ENCODE measurements at regions not wholly inside any gene's neighbourhood (a gene's known extent, or its start where the extent isn't known, plus 50 kb on each side); places are given as distances from the start of the nearest gene placed in this dataset.
A peak's percentile ranks its signal among the peaks of the same experiment; 100 is the strongest.

- FAIRE-seq, result no peak
- Histone ChIP-seq H3K4me2 (no peak overlapping the region), H3K4me1 (no peaks in the 10 kb centered on the region), H3K27ac (no peak overlapping the region), H3K4me3 (no peak overlapping the region), H3K9me3 (no peaks in the 10 kb centered on the region)
- WGBS (ENCODE audit: missing lambda C conversion rate), result 6% methylated on average over 1 of the region's 1 CpG
- CTCF ChIA-PET, result no interaction called here
- no peak for DNase-seq (ENCODE audit: low read depth in 1 of 2, low spot score in 1 of 2)
- ATAC-seq, result no peak
- TF ChIP-seq BCL3 (IDR thresholded peaks at IDR 0.05) (no peak), MAFK (IDR thresholded peaks at IDR 0.05; ENCODE audit: partially characterized antibody) (peak; percentile 49)
- POLR2A ChIA-PET, result no interaction called here
Measured at GRCh38 chr14:84247693-84248092, 1282.3 kb upstream of the FLRT2 start.

- ChIA-PET CTCF (no interaction called here), POLR2A (no interaction called here)
- Histone ChIP-seq H3K4me2 (no peak overlapping the region), H3K4me1 (no peaks in the 10 kb centered on the region), H3K9me3 (no peaks in the 10 kb centered on the region), H3K4me3 (no peak overlapping the region), H3K27ac (no peak overlapping the region)
- FAIRE-seq (no peak), DNase-seq (ENCODE audit: low read depth in 1 of 2, low spot score in 1 of 2) (no peak), ATAC-seq (no peak)
- WGBS (ENCODE audit: missing lambda C conversion rate), result 0% methylated on average over 1 of the region's 1 CpG
- TF ChIP-seq FOXS1 (CRISPR knock-in tag; IDR thresholded peaks at IDR 0.05), result no peak
- no peak for TF ChIP-seq ZFP36 (IDR thresholded peaks at IDR 0.05; ENCODE audit: borderline replicate concordance, partially characterized antibody)
- no peak for TF ChIP-seq NPAS2 (CRISPR knock-in tag; IDR thresholded peaks at IDR 0.05; ENCODE audit: borderline replicate concordance)
Measured at GRCh38 chr14:84250893-84251292, 1279.1 kb upstream of the FLRT2 start.

- no peaks in the 10 kb centered on the region for H3K9me3 ChIP-seq
- ChIA-PET CTCF (no interaction called here), POLR2A (no interaction called here)
- DNase-seq (ENCODE audit: low read depth in 1 of 2, low spot score in 1 of 2) (no peak), FAIRE-seq (no peak), ATAC-seq (no peak)
- H3K4me2 ChIP-seq, result no peak overlapping the region
- no peaks in the 10 kb centered on the region for H3K4me1 ChIP-seq
- no peak overlapping the region for H3K4me3 ChIP-seq
- TF ChIP-seq BCL3 (IDR thresholded peaks at IDR 0.05), result no peak
- no peak for TF ChIP-seq SREBF2 (IDR thresholded peaks at IDR 0.05)
- no peak for TF ChIP-seq SMC3 (IDR thresholded peaks at IDR 0.05)
- TF ChIP-seq POLR2AphosphoS2 (conservative IDR thresholded peaks at IDR 0.05; ENCODE audit: low read length), result no peak
- TF ChIP-seq HOXB13 (CRISPR knock-in tag; IDR thresholded peaks at IDR 0.05; ENCODE audit: low read depth), result no peak
- no peak for TF ChIP-seq RNF2 (IDR thresholded peaks at IDR 0.05; ENCODE audit: borderline replicate concordance, low read depth)
- no peak for TF ChIP-seq HOXB5 (CRISPR knock-in tag; IDR thresholded peaks at IDR 0.05)
- no peak for TF ChIP-seq MAX (IDR thresholded peaks at IDR 0.05)
- no peak for TF ChIP-seq TFCP2L1 (CRISPR knock-in tag; IDR thresholded peaks at IDR 0.05)
- TF ChIP-seq ESRRA (IDR thresholded peaks at IDR 0.05; ENCODE audit: borderline replicate concordance, low read length), result no peak
- no peak for TF ChIP-seq BHLHE40 (IDR thresholded peaks at IDR 0.05; ENCODE audit: low read depth, low read length)
- no peak for TF ChIP-seq ELK1 (IDR thresholded peaks at IDR 0.05; ENCODE audit: low read depth, low read length)
- TF ChIP-seq ATOH8 (CRISPR knock-in tag; IDR thresholded peaks at IDR 0.05; ENCODE audit: low read depth), result no peak
- TF ChIP-seq MYC (IDR thresholded peaks at IDR 0.05; ENCODE audit: borderline replicate concordance, low read length), result no peak
- no peak overlapping the region for H3K27ac ChIP-seq
- 13% methylated on average over 1 of the region's 1 CpG for WGBS (ENCODE audit: missing lambda C conversion rate)
Measured at GRCh38 chr14:84251411-84252115, 1278.4 kb upstream of the FLRT2 start.
